RWPE2 (cell line): ENCODE measurements at regions not wholly inside any gene's neighbourhood (a gene's known extent, or its start where the extent isn't known, plus 50 kb on each side); places are given as distances from the start of the nearest gene placed in this dataset.

Experiments
- ATAC-seq: fragments of 200-7000 bp; cut with Tn5 transposase; 3 replicates; pipeline ENCODE4 v1.9.1; 2021; ENCODE audit warnings: low read depth
- DNase-seq: peaks from one replicate; pipeline ENCODE4 v3.0.0-alpha.2; 2020; ENCODE audit warnings: low spot score
- H3K27ac ChIP-seq: fragments of 450-650 bp; 2 replicates; pipeline ENCODE4 v1.5.1; 2017; ENCODE audit warnings: mild to moderate bottlenecking; ENCODE audit not compliant: poor library complexity, severe bottlenecking
- H3K27me3 ChIP-seq: fragments of 250-450 bp; sonication (Bioruptor Pico); 2 replicates; pipeline ENCODE4 v1.5.1; 2021; ENCODE audit warnings: mild to moderate bottlenecking, moderate library complexity; ENCODE audit not compliant: insufficient read depth, poor library complexity, severe bottlenecking
- H3K36me3 ChIP-seq: fragments of 250-450 bp; sonication (Bioruptor Pico); 2 replicates; pipeline ENCODE4 v1.5.1; 2020; ENCODE audit warnings: low read depth, mild to moderate bottlenecking, moderate library complexity
- H3K4me1 ChIP-seq: fragments of 250-450 bp; sonication (Bioruptor Pico); 2 replicates; pipeline ENCODE4 v1.5.1; 2021; ENCODE audit warnings: mild to moderate bottlenecking, moderate library complexity; ENCODE audit not compliant: insufficient read depth, poor library complexity, severe bottlenecking
- H3K4me3 ChIP-seq: fragments of 250-450 bp; sonication (Bioruptor Pico); 2 replicates; pipeline ENCODE4 v1.5.1; 2021; ENCODE audit warnings: mild to moderate bottlenecking, moderate library complexity; ENCODE audit not compliant: severe bottlenecking
- H3K9me3 ChIP-seq: fragments of 250-450 bp; sonication (Bioruptor Pico); 2 replicates; pipeline ENCODE4 v1.5.1; 2021; ENCODE audit warnings: mild to moderate bottlenecking, moderate library complexity; ENCODE audit not compliant: severe bottlenecking
- CTCF ChIP-seq: fragments of 450-650 bp; IDR thresholded peaks from one replicate; pipeline ENCODE4 v1.5.1; 2017; ENCODE audit warnings: mild to moderate bottlenecking, moderate library complexity; ENCODE audit not compliant: poor library complexity, severe bottlenecking

- no peaks in the 10 kb centered on the region for H3K9me3 ChIP-seq
- H3K4me1 ChIP-seq = peaks cover 29% of the 10 kb centered on the region
- ATAC-seq (no peak), DNase-seq (no peak)
- no peaks in the 10 kb centered on the region for H3K27me3 ChIP-seq
- no peak overlapping the region for H3K4me3 ChIP-seq
- no peak for TF ChIP-seq CTCF
- H3K36me3 ChIP-seq = no peaks in the 10 kb centered on the region
- no peak overlapping the region for H3K27ac ChIP-seq
Measured at GRCh38 chr6:169345146-169345545, 91.5 kb upstream of the THBS2 start.

- peak overlapping the region; percentile 27 for H3K27ac ChIP-seq
- H3K27me3 ChIP-seq = no peaks in the 10 kb centered on the region
- DNase-seq = no peak
- no peak for TF ChIP-seq CTCF
- no peaks in the 10 kb centered on the region for H3K36me3 ChIP-seq
- peaks cover 33% of the 10 kb centered on the region for H3K4me1 ChIP-seq
- H3K4me3 ChIP-seq = no peak overlapping the region
- no peak for ATAC-seq
- no peaks in the 10 kb centered on the region for H3K9me3 ChIP-seq
Measured at GRCh38 chr6:169344750-169345065, 91.1 kb upstream of the THBS2 start.

GRCh38 chr6:169343886-169344749 lies 90.5 kb upstream of the THBS2 start:
- H3K4me1 ChIP-seq = peaks cover 33% of the 10 kb centered on the region
- peak overlapping the region; percentile 27 for H3K27ac ChIP-seq
- H3K36me3 ChIP-seq = no peaks in the 10 kb centered on the region
- DNase-seq (no peak), ATAC-seq (peak; percentile 48; the same call in 2 of the 3 replicates)
- no peak overlapping the region for H3K4me3 ChIP-seq
- H3K9me3 ChIP-seq = no peaks in the 10 kb centered on the region
- no peaks in the 10 kb centered on the region for H3K27me3 ChIP-seq
- TF ChIP-seq CTCF = no peak

- TF ChIP-seq CTCF = no peak
- no peak overlapping the region for H3K4me3 ChIP-seq
- no peaks in the 10 kb centered on the region for H3K9me3 ChIP-seq
- peaks cover 33% of the 10 kb centered on the region for H3K4me1 ChIP-seq
- no peaks in the 10 kb centered on the region for H3K27me3 ChIP-seq
- H3K36me3 ChIP-seq = no peaks in the 10 kb centered on the region
- no peak for DNase-seq
- peak; percentile 22; the same call in 1 of the 3 replicates for ATAC-seq
- peak overlapping the region; percentile 27 for H3K27ac ChIP-seq
Measured at GRCh38 chr6:169342710-169343109, 89.1 kb upstream of the THBS2 start.

- no peak for TF ChIP-seq CTCF
- no peak overlapping the region for H3K4me3 ChIP-seq
- H3K27ac ChIP-seq = peak overlapping the region; percentile 27
- no peaks in the 10 kb centered on the region for H3K9me3 ChIP-seq
- H3K4me1 ChIP-seq = peaks cover 33% of the 10 kb centered on the region
- ATAC-seq (no peak), DNase-seq (no peak)
- no peaks in the 10 kb centered on the region for H3K27me3 ChIP-seq
- no peaks in the 10 kb centered on the region for H3K36me3 ChIP-seq
Measured at GRCh38 chr6:169341706-169342105, 88.1 kb upstream of the THBS2 start.
